HepG2 (cell line): ENCODE measurements at regions not wholly inside any gene's neighbourhood (a gene's known extent, or its start where the extent isn't known, plus 50 kb on each side); places are given as distances from the start of the nearest gene placed in this dataset.

Experiments used
- ATAC-seq: fragments of 200-7000 bp; cut with Tn5 transposase; 3 replicates; pipeline ENCODE4 v1.9.1; 2020; ENCODE audit warnings: mild to moderate bottlenecking, moderate library complexity
- BruUV-seq: library from RNA; stranded (reverse); fragments of 400-500 nt; replicated peaks from 2 replicates; lab custom pipeline; 2021; lab: Mats Ljungman, UMichigan
- CTCF ChIA-PET: fragments of 300-600 bp; formaldehyde crosslinking; extraction: SDS; loops from one replicate; lab custom pipeline; 2021; ENCODE audit warnings: low total read pairs, inconsistent platforms, low intra/inter-chr PET ratio; lab: Yijun Ruan, JAX
- POLR2A ChIA-PET: fragments of 350-600 bp; sonication (Branson Sonifier 250); formaldehyde crosslinking; loops from one replicate; lab custom pipeline; 2020; ENCODE audit warnings: antibody characterized with exemption, inconsistent platforms; lab: Yijun Ruan, JAX
- DNase-seq: peaks from one replicate; pipeline ENCODE4 v3.0.0-alpha.2; 2015; ENCODE audit warnings: low spot score
- FAIRE-seq: peaks from 3 replicates; lab custom pipeline; 2011; peaks lifted over from hg19 to GRCh38; lab: Jason Lieb, UNC
- H2AFZ ChIP-seq: one replicate; pipeline ENCODE4 v1.6.1; 2011; ENCODE audit warnings: low read length, inconsistent platforms
- H3K27ac ChIP-seq: fragments of 300-600 bp; 3 replicates; pipeline ENCODE4 v1.8.0; 2011; ENCODE audit warnings: mixed run types, mild to moderate bottlenecking, mixed read lengths, low read length, inconsistent platforms; ENCODE audit not compliant: insufficient read depth; ENCODE audit errors: extremely low read length
- H3K27me3 ChIP-seq, 2 experiments: fragments of 200-600 bp in 1 of 2; 2 replicates in 1 of 2; 3 replicates in 1 of 2; pipeline versions ENCODE4 v1.6.0 to v1.8.0; 2011; ENCODE audit warnings: low read length in 2 of 2, mild to moderate bottlenecking in 2 of 2, moderate library complexity in 2 of 2, inconsistent platforms in 1 of 2; ENCODE audit not compliant: insufficient read depth in 2 of 2, control insufficient read depth in 1 of 2
- H3K36me3 ChIP-seq, 2 experiments: fragments of 200-600 bp in 1 of 2; replicated peaks in 1 of 2; 2 replicates in 1 of 2; 3 replicates in 1 of 2; pipeline versions ENCODE4 v1.5.1 to v1.8.0; 2011; ENCODE audit warnings: low read length in 2 of 2, inconsistent platforms in 1 of 2; ENCODE audit not compliant: insufficient read depth in 2 of 2, control insufficient read depth in 1 of 2
- H3K4me1 ChIP-seq: 2 replicates; pipeline ENCODE4 v1.5.1; 2012; ENCODE audit warnings: low read length, inconsistent platforms; ENCODE audit not compliant: insufficient read depth
- H3K4me2 ChIP-seq: 2 replicates; pipeline ENCODE4 v1.6.0; 2011; ENCODE audit warnings: low read depth, low read length, inconsistent platforms
- H3K4me3 ChIP-seq, 3 experiments: fragments of 200-600 bp in 1 of 3; sonication (generic), shearing (Covaris generic) in 1 of 3; replicated peaks in 1 of 3; 2 replicates each; pipeline ENCODE4 v1.5.1; 2011 to 2016; ENCODE audit warnings: low read length in 3 of 3, inconsistent platforms in 2 of 3, low read depth in 2 of 3, mild to moderate bottlenecking in 2 of 3, control low read depth in 1 of 3, mixed read lengths in 1 of 3; ENCODE audit not compliant: insufficient read depth in 1 of 3
- H3K79me2 ChIP-seq: one replicate; pipeline ENCODE4 v1.6.1; 2011; ENCODE audit warnings: low read length, inconsistent platforms; ENCODE audit not compliant: insufficient read depth
- H3K9ac ChIP-seq: 2 replicates; pipeline ENCODE4 v1.6.0; 2011; ENCODE audit warnings: mild to moderate bottlenecking, low read depth, low read length, inconsistent platforms; ENCODE audit not compliant: insufficient read depth
- H3K9me3 ChIP-seq: 2 replicates; pipeline ENCODE4 v1.5.1; 2012; ENCODE audit warnings: mild to moderate bottlenecking, low read length
- H4K20me1 ChIP-seq: 2 replicates; pipeline ENCODE4 v1.6.0; 2011; ENCODE audit warnings: inconsistent platforms, mild to moderate bottlenecking, low read length, moderate library complexity; ENCODE audit not compliant: insufficient read depth
- ARNT2 ChIP-seq: sonication (generic); formaldehyde crosslinking; IDR thresholded peaks from 2 replicates; pipeline ENCODE4 v1.8.0; 2022; ENCODE audit warnings: mild to moderate bottlenecking, low read depth, missing genetic modification reagents, moderate library complexity
- CBX2 ChIP-seq, 2 experiments: fragments of 200-600 bp in 1 of 2; sonication (generic); formaldehyde crosslinking in 1 of 2; IDR thresholded peaks; 2 replicates each; pipeline versions ENCODE4 v1.7.0 to v1.8.1; 2018 to 2022; ENCODE audit warnings: low read depth in 2 of 2, low read length in 1 of 2, mild to moderate bottlenecking in 1 of 2, missing genetic modification reagents in 1 of 2
- EEA1 ChIP-seq: sonication (generic); formaldehyde crosslinking; IDR thresholded peaks from 2 replicates; pipeline ENCODE4 v1.5.1; 2020; ENCODE audit warnings: mild to moderate bottlenecking, missing genetic modification reagents, borderline replicate concordance
- HMG20A ChIP-seq: IDR thresholded peaks from 2 replicates; pipeline ENCODE4 v1.6.1; 2016; ENCODE audit warnings: borderline replicate concordance
- HNF4G ChIP-seq, 2 experiments: sonication (generic) in 1 of 2; formaldehyde crosslinking in 1 of 2; IDR thresholded peaks; 2 replicates each; pipeline versions ENCODE4 v1.4.0 to v1.6.1; 2011 to 2020; ENCODE audit warnings: borderline replicate concordance in 2 of 2, low read depth in 2 of 2, mild to moderate bottlenecking in 2 of 2, low read length in 1 of 2, missing genetic modification reagents in 1 of 2, moderate library complexity in 1 of 2
- NFKBIZ ChIP-seq: IDR thresholded peaks from 2 replicates; pipeline ENCODE4 v1.6.1; 2018; ENCODE audit warnings: missing genetic modification reagents, missing compliant biosample characterization
- NR2C2 ChIP-seq: sonication (generic); formaldehyde crosslinking; IDR thresholded peaks from 2 replicates; pipeline ENCODE4 v1.4.0; 2020; ENCODE audit warnings: missing genetic modification reagents, mild to moderate bottlenecking, moderate library complexity, borderline replicate concordance
- RORA ChIP-seq: sonication (generic); formaldehyde crosslinking; IDR thresholded peaks from 2 replicates; pipeline ENCODE4 v1.5.0; 2020; ENCODE audit warnings: mild to moderate bottlenecking, missing genetic modification reagents, moderate library complexity
- STAG1 ChIP-seq: sonication (generic); formaldehyde crosslinking; IDR thresholded peaks from 2 replicates; pipeline ENCODE4 v1.4.0; 2020; ENCODE audit warnings: missing genetic modification reagents
- WIZ ChIP-seq: sonication (generic); formaldehyde crosslinking; IDR thresholded peaks from 2 replicates; pipeline ENCODE4 v1.5.1; 2020; ENCODE audit warnings: mild to moderate bottlenecking, missing genetic modification reagents
- ZKSCAN8 ChIP-seq: IDR thresholded peaks from 2 replicates; pipeline ENCODE4 v1.6.1; 2016; ENCODE audit warnings: borderline replicate concordance, missing genetic modification reagents, missing compliant biosample characterization
- ZNF335 ChIP-seq: sonication (generic); formaldehyde crosslinking; IDR thresholded peaks from 2 replicates; pipeline ENCODE4 v1.4.0; 2020; ENCODE audit warnings: missing genetic modification reagents
- ZNF337 ChIP-seq: sonication (generic); formaldehyde crosslinking; IDR thresholded peaks from 2 replicates; pipeline ENCODE4 v1.5.1; 2020; ENCODE audit warnings: missing genetic modification reagents, low read depth, mild to moderate bottlenecking, borderline replicate concordance
- ZNF563 ChIP-seq: sonication (generic); formaldehyde crosslinking; IDR thresholded peaks from 2 replicates; pipeline ENCODE4 v1.8.0; 2022; ENCODE audit warnings: mild to moderate bottlenecking, moderate library complexity, missing genetic modification reagents
- ZNF644 ChIP-seq: IDR thresholded peaks from 2 replicates; pipeline ENCODE4 v1.6.1; 2016; ENCODE audit warnings: low read depth
- ZNF788 ChIP-seq: sonication (generic); formaldehyde crosslinking; IDR thresholded peaks from 2 replicates; pipeline ENCODE4 v1.5.0; 2020; ENCODE audit warnings: mild to moderate bottlenecking, missing genetic modification reagents, borderline replicate concordance
- WGBS: methylation state at CpG from one replicate; pipeline ENCODE4 v1.1.6; 2017; ENCODE audit warnings: low lambda C conversion rate; 5-methylcytosine and 5-hydroxymethylcytosine counted together
- in situ Hi-C: cut with HindIII; loops from 2 replicates; pipeline ENCODE4 v1.10.0; 2017; ENCODE audit warnings: low pct_unique_long_range_greater_than_20kb; ENCODE audit not compliant: extremely low pct_ligation_motif_present
- intact Hi-C: fragments of 100-400 bp; cut with micrococcal nuclease; formaldehyde crosslinking; loops from one replicate; pipeline ENCODE4 v1.10.0; 2022; ENCODE audit not compliant: unreplicated experiment
- TF ChIP-seq, protein P1 (sequence below), 2 experiments: sonication (generic) in 1 of 2; formaldehyde crosslinking in 1 of 2; IDR thresholded peaks; 2 replicates each; pipeline versions ENCODE4 v1.4.0 to v1.6.1; 2018 to 2020; ENCODE audit warnings: missing genetic modification reagents in 2 of 2, borderline replicate concordance in 1 of 2, low read depth in 1 of 2, mild to moderate bottlenecking in 1 of 2, missing biosample characterization in 1 of 2
- TF ChIP-seq, protein P2 (sequence below): IDR thresholded peaks from 2 replicates; pipeline ENCODE4 v1.6.1; 2016; ENCODE audit warnings: low read depth, borderline replicate concordance

DNA sequence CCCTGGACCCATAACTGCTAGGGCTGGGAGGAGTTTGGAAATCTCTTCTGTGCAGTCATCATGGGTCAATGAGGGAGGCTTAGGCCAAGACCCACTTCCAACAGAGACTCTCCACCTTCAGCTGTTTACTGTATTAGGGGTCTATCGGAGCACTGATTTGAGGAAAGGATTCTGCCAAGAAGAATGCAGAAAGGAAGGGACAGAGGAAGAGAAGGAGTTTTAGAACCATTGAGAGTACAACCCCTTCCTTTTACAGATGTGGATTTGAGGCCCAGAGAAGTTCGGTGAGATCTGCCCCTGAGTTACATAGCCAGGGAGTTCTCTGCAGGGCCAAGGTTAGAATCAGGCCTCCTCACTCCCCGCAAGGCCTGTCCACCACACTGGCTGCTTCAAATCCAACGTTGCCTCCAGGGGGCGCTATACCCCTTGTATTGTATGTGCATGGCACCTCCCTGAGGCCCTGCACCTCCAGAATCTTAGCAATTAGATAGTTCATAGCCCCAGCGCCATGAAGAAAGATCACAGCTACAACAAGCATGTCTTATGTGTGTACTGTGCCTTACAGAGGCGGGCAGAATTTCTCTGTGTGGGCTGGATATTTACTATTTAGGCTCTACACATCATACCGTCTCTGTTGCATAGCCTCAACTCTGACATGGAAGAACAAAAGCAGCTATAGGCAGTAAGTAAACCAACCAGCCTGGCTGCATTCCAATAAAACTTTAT is 246.8 kb downstream of the SKIDA1 start:
- CTCF ChIA-PET, result interaction anchor here (1.8 kb wide), 1 partner anchor 216 kb away, joined by 11 read pairs; no protein-coding TSS in a partner anchor
- no peak overlapping the region for H2AFZ ChIP-seq
- H3K27me3 ChIP-seq, result no peaks in the 10 kb centered on the region; a peak in 1 of 5 replicates
- in situ Hi-C loops (loop anchor here (25.0 kb wide), 2 partner anchors 209 to 459 kb away; no protein-coding TSS in a partner anchor), intact Hi-C loops (loop anchor here (1.0 to 2.0 kb wide), 3 partner anchors 217 to 675 kb away; no protein-coding TSS in a partner anchor)
- H3K36me3 ChIP-seq, result no peaks in the 10 kb centered on the region
- WGBS, result 25% methylated on average over 6 of the region's 8 CpGs
- no peak overlapping the region for H3K4me3 ChIP-seq
- H3K27ac ChIP-seq, result no peak overlapping the region
- no peak overlapping the region for H3K9ac ChIP-seq
- ATAC-seq, result peak; percentile 99
- no peaks in the 10 kb centered on the region for H3K4me1 ChIP-seq
- POLR2A ChIA-PET, result no interaction called here
- H3K4me2 ChIP-seq, result no peak overlapping the region; the same call in 1 of the 2 replicates
- FAIRE-seq, result peak; percentile 80
- DNase-seq, result peak; percentile 87
- no peaks in the 10 kb centered on the region for H4K20me1 ChIP-seq
- BruUV-seq, result no TSS peak
- H3K9me3 ChIP-seq, result no peaks in the 10 kb centered on the region
- H3K79me2 ChIP-seq, result no peaks in the 10 kb centered on the region
- TF ChIP-seq ZNF563 (CRISPR knock-in tag) (no peak), ZNF337 (CRISPR knock-in tag) (no peak), ARNT2 (CRISPR knock-in tag) (no peak), ZNF335 (CRISPR knock-in tag) (0 out of 2 replicates have a peak, but pooled peaks have one; percentile 24), RORA (CRISPR knock-in tag) (no peak), ZNF788 (peak; percentile 39; the same call in 1 of the 2 replicates), NFKBIZ (CRISPR knock-in tag) (no peak), HMG20A (no peak), STAG1 (CRISPR knock-in tag) (peak; percentile 98), ZKSCAN8 (CRISPR knock-in tag) (no peak), CBX2 (IDR thresholded peaks at IDR 0.05; ENCODE audit: low read depth, low read length) (no peak), CBX2 (CRISPR knock-in tag; IDR thresholded peaks at IDR 0.05; ENCODE audit: low read depth) (no peak), HNF4G (IDR thresholded peaks at IDR 0.05; ENCODE audit: borderline replicate concordance, low read depth, low read length) (no peak), HNF4G (CRISPR knock-in tag; IDR thresholded peaks at IDR 0.05; ENCODE audit: borderline replicate concordance, low read depth) (no peak), NR2C2 (no peak), EEA1 (CRISPR knock-in tag) (no peak), ZNF644 (CRISPR knock-in tag) (0 out of 2 replicates have a peak, but pooled peaks have one; percentile 17), WIZ (CRISPR knock-in tag) (no peak)
- TF ChIP-seq, protein P1, sequence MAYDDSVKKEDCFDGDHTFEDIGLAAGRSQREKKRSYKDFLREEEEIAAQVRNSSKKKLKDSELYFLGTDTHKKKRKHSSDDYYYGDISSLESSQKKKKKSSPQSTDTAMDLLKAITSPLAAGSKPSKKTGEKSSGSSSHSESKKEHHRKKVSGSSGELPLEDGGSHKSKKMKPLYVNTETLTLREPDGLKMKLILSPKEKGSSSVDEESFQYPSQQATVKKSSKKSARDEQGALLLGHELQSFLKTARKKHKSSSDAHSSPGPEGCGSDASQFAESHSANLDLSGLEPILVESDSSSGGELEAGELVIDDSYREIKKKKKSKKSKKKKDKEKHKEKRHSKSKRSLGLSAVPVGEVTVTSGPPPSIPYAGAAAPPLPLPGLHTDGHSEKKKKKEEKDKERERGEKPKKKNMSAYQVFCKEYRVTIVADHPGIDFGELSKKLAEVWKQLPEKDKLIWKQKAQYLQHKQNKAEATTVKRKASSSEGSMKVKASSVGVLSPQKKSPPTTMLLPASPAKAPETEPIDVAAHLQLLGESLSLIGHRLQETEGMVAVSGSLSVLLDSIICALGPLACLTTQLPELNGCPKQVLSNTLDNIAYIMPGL (CRISPR knock-in tag; IDR thresholded peaks at IDR 0.05; ENCODE audit: borderline replicate concordance in 1 of 2, low read depth in 1 of 2), result peak in 1 of 2 experiments; percentile 58; a peak in 1 of 4 replicates
- TF ChIP-seq, protein P2, sequence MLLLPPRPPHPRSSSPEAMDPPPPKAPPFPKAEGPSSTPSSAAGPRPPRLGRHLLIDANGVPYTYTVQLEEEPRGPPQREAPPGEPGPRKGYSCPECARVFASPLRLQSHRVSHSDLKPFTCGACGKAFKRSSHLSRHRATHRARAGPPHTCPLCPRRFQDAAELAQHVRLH (CRISPR knock-in tag), result peak; percentile 88; the same call in 1 of the 2 replicates
